Astrocyte (in vitro differentiated cells and primary cell): ENCODE measurements at regions not wholly inside any gene's neighbourhood (a gene's known extent, or its start where the extent isn't known, plus 50 kb on each side); places are given as distances from the start of the nearest gene placed in this dataset.

Experiments used
- DNase-seq: peaks from one replicate; pipeline ENCODE4 v3.0.0-alpha.2; 2010; ENCODE audit warnings: low read depth
- FAIRE-seq: peaks from 2 replicates; lab custom pipeline; 2011; peaks lifted over from hg19 to GRCh38; lab: Jason Lieb, UNC
- H2AFZ ChIP-seq: 2 replicates; pipeline ENCODE4 v1.6.0; 2012; ENCODE audit warnings: low read depth, low read length, inconsistent platforms
- H3K27ac ChIP-seq: 2 replicates; pipeline ENCODE4 v1.5.1; 2011; ENCODE audit warnings: low read depth, low read length, inconsistent platforms
- H3K27me3 ChIP-seq: 2 replicates; pipeline ENCODE4 v1.6.0; 2011; ENCODE audit warnings: low read length, inconsistent platforms; ENCODE audit not compliant: insufficient read depth
- H3K36me3 ChIP-seq: 2 replicates; pipeline ENCODE4 v1.5.1; 2011; ENCODE audit warnings: low read length, inconsistent platforms; ENCODE audit not compliant: insufficient read depth
- H3K4me1 ChIP-seq: 2 replicates; pipeline ENCODE4 v1.5.1; 2011; ENCODE audit warnings: low read length, inconsistent platforms; ENCODE audit not compliant: insufficient read depth
- H3K4me2 ChIP-seq: 2 replicates; pipeline ENCODE4 v1.6.0; 2012; ENCODE audit warnings: low read length, inconsistent platforms
- H3K4me3 ChIP-seq: 2 replicates; pipeline ENCODE4 v1.5.1; 2011; ENCODE audit warnings: low read depth, mild to moderate bottlenecking, low read length, inconsistent platforms; ENCODE audit not compliant: insufficient read depth
- H3K79me2 ChIP-seq: 2 replicates; pipeline ENCODE4 v1.6.0; 2012; ENCODE audit warnings: mild to moderate bottlenecking, low read length, inconsistent platforms; ENCODE audit not compliant: insufficient read depth
- H3K9ac ChIP-seq: 2 replicates; pipeline ENCODE4 v1.6.0; 2012; ENCODE audit warnings: mild to moderate bottlenecking, low read length, inconsistent platforms
- H3K9me3 ChIP-seq: 2 replicates; pipeline ENCODE4 v1.5.1; 2012; ENCODE audit warnings: low read depth, mild to moderate bottlenecking, low read length, inconsistent platforms; ENCODE audit not compliant: insufficient read depth
- H4K20me1 ChIP-seq: 2 replicates; pipeline ENCODE4 v1.6.0; 2012; ENCODE audit warnings: low read length, inconsistent platforms; ENCODE audit not compliant: insufficient read depth
- H3K27ac Mint-ChIP-seq: one replicate; pipeline ENCODE4 v1.8.0; 2021; ENCODE audit warnings: mild to moderate bottlenecking, mixed read lengths; ENCODE audit not compliant: unreplicated experiment
- H3K27me3 Mint-ChIP-seq: one replicate; pipeline ENCODE4 v1.8.0; 2021; ENCODE audit warnings: low read depth, mixed read lengths; ENCODE audit not compliant: unreplicated experiment
- H3K36me3 Mint-ChIP-seq: one replicate; pipeline ENCODE4 v1.8.0; 2021; ENCODE audit warnings: low read depth, mixed read lengths; ENCODE audit not compliant: unreplicated experiment
- H3K4me1 Mint-ChIP-seq: one replicate; pipeline ENCODE4 v1.8.0; 2021; ENCODE audit warnings: low read depth, mixed read lengths; ENCODE audit not compliant: unreplicated experiment
- H3K4me3 Mint-ChIP-seq: one replicate; pipeline ENCODE4 v1.8.0; 2021; ENCODE audit warnings: mild to moderate bottlenecking, moderate library complexity, mixed read lengths; ENCODE audit not compliant: unreplicated experiment
- H3K9me3 Mint-ChIP-seq: one replicate; pipeline ENCODE4 v1.8.0; 2021; ENCODE audit warnings: mild to moderate bottlenecking, mixed read lengths; ENCODE audit not compliant: unreplicated experiment
- EZH2 ChIP-seq: IDR thresholded peaks from 2 replicates; pipeline ENCODE4 v1.6.1; 2012; ENCODE audit warnings: mild to moderate bottlenecking, low read length, inconsistent platforms; ENCODE audit not compliant: insufficient read depth
- TF ChIP-seq, protein P1 (sequence below): IDR thresholded peaks from 2 replicates; pipeline ENCODE4 v1.5.1; 2011; ENCODE audit warnings: low read depth, mild to moderate bottlenecking, inconsistent platforms, low read length, moderate library complexity; ENCODE audit not compliant: insufficient read depth

DNA sequence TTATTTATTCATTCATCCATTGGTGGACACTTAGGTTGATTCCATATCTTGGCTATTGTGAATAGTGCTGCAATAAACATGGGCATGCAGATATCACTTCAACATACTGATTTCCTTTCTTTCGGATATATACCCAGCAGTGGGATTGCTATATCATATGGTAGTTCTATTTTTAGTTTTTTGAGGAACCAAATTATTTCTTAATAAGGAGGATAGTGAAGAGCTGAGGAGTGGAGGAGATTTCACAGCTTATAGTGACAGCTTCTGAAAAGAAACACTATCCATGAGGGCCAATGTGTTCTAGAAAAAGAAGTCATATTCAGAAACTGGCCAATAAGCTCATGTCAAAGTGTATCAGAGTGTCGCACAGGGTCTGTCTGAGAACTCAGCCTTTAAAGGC, 183.3 kb downstream of the SEC61B start:
- Mint-ChIP-seq H3K27ac (no peak overlapping the region), H3K27me3 (peaks cover 2% of the 10 kb centered on the region), H3K9me3 (peaks cover 2% of the 10 kb centered on the region), H3K36me3 (no peaks in the 10 kb centered on the region), H3K4me1 (peaks cover 2% of the 10 kb centered on the region), H3K4me3 (no peak overlapping the region)
- Histone ChIP-seq H3K4me2 (no peak overlapping the region), H3K79me2 (no peaks in the 10 kb centered on the region), H3K36me3 (no peaks in the 10 kb centered on the region), H3K4me1 (no peaks in the 10 kb centered on the region), H3K9me3 (no peaks in the 10 kb centered on the region), H3K4me3 (no peak overlapping the region), H2AFZ (no peak overlapping the region), H3K27me3 (no peaks in the 10 kb centered on the region), H3K9ac (no peak overlapping the region), H3K27ac (no peak overlapping the region), H4K20me1 (no peaks in the 10 kb centered on the region)
- FAIRE-seq (no peak), DNase-seq (no peak)
- TF ChIP-seq, protein P1, sequence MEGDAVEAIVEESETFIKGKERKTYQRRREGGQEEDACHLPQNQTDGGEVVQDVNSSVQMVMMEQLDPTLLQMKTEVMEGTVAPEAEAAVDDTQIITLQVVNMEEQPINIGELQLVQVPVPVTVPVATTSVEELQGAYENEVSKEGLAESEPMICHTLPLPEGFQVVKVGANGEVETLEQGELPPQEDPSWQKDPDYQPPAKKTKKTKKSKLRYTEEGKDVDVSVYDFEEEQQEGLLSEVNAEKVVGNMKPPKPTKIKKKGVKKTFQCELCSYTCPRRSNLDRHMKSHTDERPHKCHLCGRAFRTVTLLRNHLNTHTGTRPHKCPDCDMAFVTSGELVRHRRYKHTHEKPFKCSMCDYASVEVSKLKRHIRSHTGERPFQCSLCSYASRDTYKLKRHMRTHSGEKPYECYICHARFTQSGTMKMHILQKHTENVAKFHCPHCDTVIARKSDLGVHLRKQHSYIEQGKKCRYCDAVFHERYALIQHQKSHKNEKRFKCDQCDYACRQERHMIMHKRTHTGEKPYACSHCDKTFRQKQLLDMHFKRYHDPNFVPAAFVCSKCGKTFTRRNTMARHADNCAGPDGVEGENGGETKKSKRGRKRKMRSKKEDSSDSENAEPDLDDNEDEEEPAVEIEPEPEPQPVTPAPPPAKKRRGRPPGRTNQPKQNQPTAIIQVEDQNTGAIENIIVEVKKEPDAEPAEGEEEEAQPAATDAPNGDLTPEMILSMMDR = no peak
- TF ChIP-seq EZH2 = no peak

GRCh38 chr9:99406939-99407338, 184.9 kb downstream of the SEC61B start:
- no peak overlapping the region for H2AFZ ChIP-seq
- H3K4me3 ChIP-seq = no peak overlapping the region
- no peaks in the 10 kb centered on the region for H3K27me3 ChIP-seq
- Mint-ChIP-seq H3K9me3 (peaks cover 4% of the 10 kb centered on the region), H3K4me1 (no peaks in the 10 kb centered on the region), H3K4me3 (no peak overlapping the region), H3K27ac (no peak overlapping the region), H3K27me3 (peaks cover 2% of the 10 kb centered on the region), H3K36me3 (no peaks in the 10 kb centered on the region)
- H3K4me1 ChIP-seq = no peaks in the 10 kb centered on the region
- H3K79me2 ChIP-seq = no peaks in the 10 kb centered on the region
- H3K27ac ChIP-seq = no peak overlapping the region
- H3K36me3 ChIP-seq = no peaks in the 10 kb centered on the region
- DNase-seq (no peak), FAIRE-seq (no peak)
- no peaks in the 10 kb centered on the region for H3K9me3 ChIP-seq
- H4K20me1 ChIP-seq = no peaks in the 10 kb centered on the region
- no peak overlapping the region for H3K4me2 ChIP-seq
- no peak for TF ChIP-seq EZH2
- TF ChIP-seq, protein P1 = no peak
- no peak overlapping the region for H3K9ac ChIP-seq

- Mint-ChIP-seq H3K36me3 (no peaks in the 10 kb centered on the region), H3K27ac (no peak overlapping the region), H3K9me3 (peaks cover 4% of the 10 kb centered on the region), H3K4me1 (peaks cover 2% of the 10 kb centered on the region), H3K27me3 (no peaks in the 10 kb centered on the region), H3K4me3 (no peak overlapping the region)
- Histone ChIP-seq H2AFZ (no peak overlapping the region), H3K79me2 (no peaks in the 10 kb centered on the region), H4K20me1 (no peaks in the 10 kb centered on the region), H3K27ac (no peak overlapping the region), H3K9me3 (no peaks in the 10 kb centered on the region), H3K4me2 (no peak overlapping the region), H3K4me1 (no peaks in the 10 kb centered on the region), H3K36me3 (no peaks in the 10 kb centered on the region), H3K27me3 (no peaks in the 10 kb centered on the region), H3K9ac (no peak overlapping the region), H3K4me3 (no peak overlapping the region)
- FAIRE-seq (no peak), DNase-seq (peak; percentile 51)
- TF ChIP-seq, protein P1 = no peak
- no peak for TF ChIP-seq EZH2
These were observed 189.0 kb downstream of the SEC61B start for GRCh38 chr9:99411068-99411467.
